GM21423 (cell line): ENCODE measurements at regions not wholly inside any gene's neighbourhood (a gene's known extent, or its start where the extent isn't known, plus 50 kb on each side); places are given as distances from the start of the nearest gene placed in this dataset.

Experiments used
- ATAC-seq: cut with Tn5 transposase; IDR thresholded peaks from one replicate; pipeline ENCODE4 v1.9.1; 2021; ENCODE audit warnings: mild to moderate bottlenecking, moderate library complexity; ENCODE audit not compliant: unreplicated experiment

- ATAC-seq = no peak
These were observed 990.7 kb upstream of the RBFOX1 start for GRCh38 chr16:6341981-6342380.

GRCh38 chr16:6335072-6335471 lies 997.6 kb upstream of the RBFOX1 start:
- no peak for ATAC-seq

GRCh38 chr16:6331770-6332169 lies 1000.9 kb upstream of the RBFOX1 start:
- no peak for ATAC-seq

GRCh38 chr16:6317934-6318333 lies 1014.7 kb upstream of the RBFOX1 start:
- ATAC-seq = no peak

- no peak for ATAC-seq
These were observed 1023.4 kb upstream of the RBFOX1 start for GRCh38 chr16:6309271-6309670.

GRCh38 chr16:6308176-6308575 lies 1024.5 kb upstream of the RBFOX1 start:
- no peak for ATAC-seq

GRCh38 chr16:6300523-6300922 lies 1032.1 kb upstream of the RBFOX1 start:
- ATAC-seq = no peak

- ATAC-seq = no peak
These were observed 1034.8 kb upstream of the RBFOX1 start for GRCh38 chr16:6297666-6298410.

GRCh38 chr16:6286176-6286575 lies 1046.5 kb upstream of the RBFOX1 start:
- ATAC-seq = no peak

- no peak for ATAC-seq
These were observed 1047.9 kb upstream of the RBFOX1 start for GRCh38 chr16:6284731-6285130.

GRCh38 chr16:6281994-6282393 lies 1050.7 kb upstream of the RBFOX1 start:
- no peak for ATAC-seq

GRCh38 chr16:6281274-6281673 lies 1051.4 kb upstream of the RBFOX1 start:
- no peak for ATAC-seq

GRCh38 chr16:6280055-6280454 lies 1052.6 kb upstream of the RBFOX1 start:
- ATAC-seq = no peak

- no peak for ATAC-seq
These were observed 1053.4 kb upstream of the RBFOX1 start for GRCh38 chr16:6279286-6279685.

- ATAC-seq = no peak
These were observed 1058.3 kb upstream of the RBFOX1 start for GRCh38 chr16:6274351-6274750.

GRCh38 chr16:6267682-6268081 lies 1065.0 kb upstream of the RBFOX1 start:
- no peak for ATAC-seq

- ATAC-seq = no peak
These were observed 1065.9 kb upstream of the RBFOX1 start for GRCh38 chr16:6266703-6267102.

- ATAC-seq = no peak
These were observed 1066.7 kb upstream of the RBFOX1 start for GRCh38 chr16:6265968-6266367.

GRCh38 chr16:6258056-6258455 lies 1074.6 kb upstream of the RBFOX1 start:
- ATAC-seq = no peak

- no peak for ATAC-seq
These were observed 1080.1 kb upstream of the RBFOX1 start for GRCh38 chr16:6252541-6252940.

GRCh38 chr16:6250511-6250910 lies 1082.1 kb upstream of the RBFOX1 start:
- ATAC-seq = no peak

GRCh38 chr16:6249863-6250262 lies 1082.8 kb upstream of the RBFOX1 start:
- no peak for ATAC-seq

GRCh38 chr16:6248199-6248598 lies 1084.4 kb upstream of the RBFOX1 start:
- no peak for ATAC-seq
